ENCODE measurements at regions not wholly inside any gene's neighbourhood (a gene's known extent, or its start where the extent isn't known, plus 50 kb on each side); places are given as distances from the start of the nearest gene placed in this dataset.

DNA sequence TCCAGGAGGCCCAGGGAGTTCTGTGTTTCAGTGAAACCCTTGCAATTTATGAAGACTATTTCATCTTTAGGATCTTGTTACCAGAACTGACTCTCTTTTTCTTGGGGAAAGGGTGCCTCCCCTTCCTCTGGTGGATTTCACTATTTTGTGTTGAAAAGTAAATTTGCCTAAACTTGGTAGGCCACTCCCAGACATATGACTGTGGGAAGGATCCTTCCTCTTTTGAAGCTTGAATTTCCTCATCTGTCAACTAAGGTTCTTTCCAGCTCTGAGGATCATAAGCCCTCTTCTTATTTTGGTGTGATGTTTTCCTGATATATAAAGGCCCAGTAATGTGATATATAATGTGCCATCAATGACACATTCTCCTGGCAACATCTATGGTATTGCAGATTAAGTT, 59.1 kb upstream of the ZFAND5 start:
- Histone ChIP-seq H3K9me3 (replicated peaks in 1 of 3) (no peaks in the 10 kb centered on the region), H3K4me1 (replicated peaks in 1 of 2) (no peaks in the 10 kb centered on the region), H3K36me3 (replicated peaks in 1 of 2) (no peaks in the 10 kb centered on the region), H3K27ac (no peak overlapping the region), H3K4me3 (no peak overlapping the region), H3K27me3 (no peaks in the 10 kb centered on the region)
- intact Hi-C loops (cut with DNase I) = no loop called here
- no peak for DNase-seq
- no peak for TF ChIP-seq POLR2A (IDR thresholded peaks at IDR 0.05)
- TF ChIP-seq, protein P1, sequence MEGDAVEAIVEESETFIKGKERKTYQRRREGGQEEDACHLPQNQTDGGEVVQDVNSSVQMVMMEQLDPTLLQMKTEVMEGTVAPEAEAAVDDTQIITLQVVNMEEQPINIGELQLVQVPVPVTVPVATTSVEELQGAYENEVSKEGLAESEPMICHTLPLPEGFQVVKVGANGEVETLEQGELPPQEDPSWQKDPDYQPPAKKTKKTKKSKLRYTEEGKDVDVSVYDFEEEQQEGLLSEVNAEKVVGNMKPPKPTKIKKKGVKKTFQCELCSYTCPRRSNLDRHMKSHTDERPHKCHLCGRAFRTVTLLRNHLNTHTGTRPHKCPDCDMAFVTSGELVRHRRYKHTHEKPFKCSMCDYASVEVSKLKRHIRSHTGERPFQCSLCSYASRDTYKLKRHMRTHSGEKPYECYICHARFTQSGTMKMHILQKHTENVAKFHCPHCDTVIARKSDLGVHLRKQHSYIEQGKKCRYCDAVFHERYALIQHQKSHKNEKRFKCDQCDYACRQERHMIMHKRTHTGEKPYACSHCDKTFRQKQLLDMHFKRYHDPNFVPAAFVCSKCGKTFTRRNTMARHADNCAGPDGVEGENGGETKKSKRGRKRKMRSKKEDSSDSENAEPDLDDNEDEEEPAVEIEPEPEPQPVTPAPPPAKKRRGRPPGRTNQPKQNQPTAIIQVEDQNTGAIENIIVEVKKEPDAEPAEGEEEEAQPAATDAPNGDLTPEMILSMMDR (IDR thresholded peaks at IDR 0.05) = no peak

DNA sequence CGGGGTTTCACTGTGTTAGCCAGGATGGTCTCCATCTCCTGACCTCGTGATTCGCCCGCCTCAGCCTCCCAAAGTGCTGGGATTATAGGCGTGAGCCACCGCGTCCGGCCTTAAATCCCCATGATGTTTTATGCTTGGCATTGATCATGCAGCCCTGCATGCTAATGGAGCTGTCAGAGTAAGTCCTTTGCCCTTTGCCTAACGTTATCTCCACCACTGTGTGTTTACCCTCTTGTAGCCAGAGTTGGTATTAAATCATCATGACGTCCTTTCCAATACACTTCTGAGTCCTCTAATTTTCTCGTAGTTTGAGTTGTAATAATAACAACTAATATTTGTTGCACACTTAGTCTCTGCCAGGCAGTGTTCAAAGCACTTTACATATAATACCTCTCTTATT, 57.2 kb upstream of the ZFAND5 start:
- no peak overlapping the region for H3K4me3 ChIP-seq
- intact Hi-C loops (cut with DNase I) = no loop called here

DNA sequence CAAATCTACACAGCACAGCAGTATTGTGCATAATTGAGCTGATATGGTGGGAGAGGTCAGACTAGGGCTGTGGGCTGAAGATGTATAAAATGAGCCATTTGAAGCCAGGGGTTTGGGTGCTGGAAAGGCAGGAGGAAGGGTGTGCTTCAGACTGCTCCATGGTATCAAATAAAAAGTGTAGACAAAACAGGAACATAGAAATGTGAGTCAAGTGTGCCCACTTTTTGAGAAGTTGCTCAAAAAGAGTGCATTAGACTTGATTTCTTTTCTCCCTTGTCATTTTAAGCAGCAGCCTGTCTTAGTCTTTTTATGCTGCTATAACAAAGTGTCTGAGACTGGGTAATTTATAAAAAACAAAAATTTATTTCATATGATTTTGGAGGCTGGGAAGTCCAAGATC, 55.8 kb upstream of the ZFAND5 start:
- intact Hi-C loops (cut with DNase I) = no loop called here
- DNase-seq = no peak
- no peaks in the 10 kb centered on the region for H3K4me1 ChIP-seq (replicated peaks in 1 of 2)
- H3K4me3 ChIP-seq = no peak overlapping the region
- no peaks in the 10 kb centered on the region for H3K27me3 ChIP-seq
- TF ChIP-seq, protein P1 (IDR thresholded peaks at IDR 0.05) = no peak
- no peak for TF ChIP-seq POLR2A (IDR thresholded peaks at IDR 0.05)
- no peak overlapping the region for H3K27ac ChIP-seq
- no peaks in the 10 kb centered on the region for H3K9me3 ChIP-seq (replicated peaks in 1 of 3)
- no peaks in the 10 kb centered on the region for H3K36me3 ChIP-seq (replicated peaks in 1 of 2)

More for the DNA sequence above, 57.2 kb upstream of the ZFAND5 start:
- no peak for DNase-seq
- Histone ChIP-seq H3K4me1 (replicated peaks in 1 of 2) (no peaks in the 10 kb centered on the region), H3K9me3 (replicated peaks in 1 of 3) (no peaks in the 10 kb centered on the region), H3K36me3 (replicated peaks in 1 of 2) (no peaks in the 10 kb centered on the region), H3K27ac (no peak overlapping the region), H3K27me3 (no peaks in the 10 kb centered on the region)
- TF ChIP-seq, protein P1 (IDR thresholded peaks at IDR 0.05) = no peak
- no peak for TF ChIP-seq POLR2A (IDR thresholded peaks at IDR 0.05)
- WGBS, 4 donors = 76 to 80% (median 78%) methylated on average over 9 to 11 of the region's 11 CpGs

DNA sequence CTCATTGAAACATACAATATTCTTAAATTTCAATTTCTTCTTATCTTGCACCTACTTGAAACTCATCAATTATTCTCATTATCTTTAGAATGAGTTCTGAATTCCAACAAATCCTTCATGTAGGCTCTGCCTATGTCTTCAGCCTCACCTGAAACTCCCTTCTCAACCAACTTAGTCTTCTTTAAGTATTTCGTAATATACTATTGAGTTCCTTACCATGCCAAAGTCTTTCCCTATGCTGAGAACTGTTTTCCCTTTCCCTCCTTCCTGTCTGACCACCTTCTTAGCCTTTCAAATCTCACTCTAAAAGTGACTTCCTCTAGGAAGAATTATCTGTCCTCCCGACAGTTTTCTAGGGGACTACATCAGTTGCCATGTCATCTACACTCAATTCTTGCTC, 50.9 kb upstream of the ZFAND5 start:
- Histone ChIP-seq H3K9me3 (replicated peaks in 1 of 3) (no peaks in the 10 kb centered on the region), H3K4me1 (replicated peaks in 1 of 2) (no peaks in the 10 kb centered on the region), H3K4me3 (no peak overlapping the region), H3K27ac (no peak overlapping the region), H3K27me3 (no peaks in the 10 kb centered on the region), H3K36me3 (replicated peaks in 1 of 2) (no peaks in the 10 kb centered on the region)
- DNase-seq = no peak
- 57 to 65% (median 62%) methylated on average over 2 of the region's 2 CpGs for WGBS, 4 donors
- intact Hi-C loops (cut with DNase I) = no loop called here
- TF ChIP-seq, protein P1 (IDR thresholded peaks at IDR 0.05) = no peak
- no peak for TF ChIP-seq POLR2A (IDR thresholded peaks at IDR 0.05)
